ENCODE measurements at regions not wholly inside any gene's neighbourhood (a gene's known extent, or its start where the extent isn't known, plus 50 kb on each side); places are given as distances from the start of the nearest gene placed in this dataset.

GRCh38 chr17:83194186-83194561, 114.8 kb downstream of the METRNL start:
- TF ChIP-seq CTCF (IDR thresholded peaks at IDR 0.05; ENCODE audit: insufficient read depth, low read depth, low read length): no peak
- no peak overlapping the region for H3K4me3 ChIP-seq (ENCODE audit: low read depth, low read length)
- no peak for DNase-seq (ENCODE audit: low read depth)

- peak; percentile 46 for DNase-seq (ENCODE audit: low read depth)
- no peak overlapping the region for H3K4me3 ChIP-seq (ENCODE audit: low read depth, low read length)
Observed at GRCh38 chr17:83194761-83195329, 115.4 kb downstream of the METRNL start.

GRCh38 chr17:83195330-83196023, 116.1 kb downstream of the METRNL start:
- peak; percentile 6 for TF ChIP-seq CTCF (IDR thresholded peaks at IDR 0.05; ENCODE audit: insufficient read depth, low read depth, low read length)
- no peak overlapping the region for H3K4me3 ChIP-seq (ENCODE audit: low read depth, low read length)

More at GRCh38 chr17:83194761-83195329, 115.4 kb downstream of the METRNL start:
- TF ChIP-seq CTCF (IDR thresholded peaks at IDR 0.05; ENCODE audit: insufficient read depth, low read depth, low read length): no peak

GRCh38 chr17:83196024-83196365, 116.6 kb downstream of the METRNL start:
- no peak for TF ChIP-seq CTCF (IDR thresholded peaks at IDR 0.05; ENCODE audit: insufficient read depth, low read depth, low read length)
- H3K4me3 ChIP-seq (ENCODE audit: low read depth, low read length): no peak overlapping the region
- no peak for DNase-seq (ENCODE audit: low read depth)

More at GRCh38 chr17:83195330-83196023, 116.1 kb downstream of the METRNL start:
- no peak for DNase-seq (ENCODE audit: low read depth)

GRCh38 chr17:83196366-83196765, 117.0 kb downstream of the METRNL start:
- no peak for DNase-seq (ENCODE audit: low read depth)
- H3K4me3 ChIP-seq (ENCODE audit: low read depth, low read length): no peak overlapping the region
- no peak for TF ChIP-seq CTCF (IDR thresholded peaks at IDR 0.05; ENCODE audit: insufficient read depth, low read depth, low read length)

GRCh38 chr17:83196973-83197880, 117.8 kb downstream of the METRNL start:
- no peak for DNase-seq (ENCODE audit: low read depth)
- no peak for TF ChIP-seq CTCF (IDR thresholded peaks at IDR 0.05; ENCODE audit: insufficient read depth, low read depth, low read length)
- H3K4me3 ChIP-seq (ENCODE audit: low read depth, low read length): no peak overlapping the region
